Lower leg skin (tissue), 3 donors: ENCODE measurements at regions not wholly inside any gene's neighbourhood (a gene's known extent, or its start where the extent isn't known, plus 50 kb on each side); places are given as distances from the start of the nearest gene placed in this dataset.

Source experiments
- POLR2A ChIP-seq, 2 donors: fragments of 450-650 bp; IDR thresholded peaks; one replicate each; pipeline ENCODE4 v1.6.1; 2016 to 2017; ENCODE audit warnings: antibody characterized with exemption in 2 of 2, mild to moderate bottlenecking in 1 of 2, moderate library complexity in 1 of 2
- TF ChIP-seq, protein P1 (sequence below), 3 donors: fragments of 450-650 bp; IDR thresholded peaks; one replicate each; pipeline ENCODE4 v1.5.1; 2016; ENCODE audit warnings: antibody characterized with exemption in 3 of 3, mild to moderate bottlenecking in 3 of 3, moderate library complexity in 2 of 3

DNA sequence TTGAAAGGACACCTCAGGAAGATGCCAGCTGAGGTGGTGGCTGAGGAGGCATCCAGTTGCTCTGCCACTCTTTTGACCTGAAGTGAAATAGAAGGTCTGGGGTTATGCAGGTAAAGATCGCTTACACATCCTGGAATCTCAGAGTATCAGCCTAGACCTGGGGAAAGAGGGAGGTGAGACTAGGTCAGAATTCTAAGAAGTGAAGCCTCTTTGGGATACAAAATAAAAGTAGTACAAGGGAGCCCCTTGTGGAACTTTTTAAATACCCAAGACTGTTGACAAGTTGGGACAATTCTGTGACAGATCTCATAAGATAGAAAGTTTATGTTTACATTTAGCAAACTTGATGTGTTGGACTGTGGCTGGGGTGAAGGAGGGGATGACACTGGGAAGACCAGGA lies 263.1 kb downstream of the SPRY1 start:
- TF ChIP-seq, protein P1, sequence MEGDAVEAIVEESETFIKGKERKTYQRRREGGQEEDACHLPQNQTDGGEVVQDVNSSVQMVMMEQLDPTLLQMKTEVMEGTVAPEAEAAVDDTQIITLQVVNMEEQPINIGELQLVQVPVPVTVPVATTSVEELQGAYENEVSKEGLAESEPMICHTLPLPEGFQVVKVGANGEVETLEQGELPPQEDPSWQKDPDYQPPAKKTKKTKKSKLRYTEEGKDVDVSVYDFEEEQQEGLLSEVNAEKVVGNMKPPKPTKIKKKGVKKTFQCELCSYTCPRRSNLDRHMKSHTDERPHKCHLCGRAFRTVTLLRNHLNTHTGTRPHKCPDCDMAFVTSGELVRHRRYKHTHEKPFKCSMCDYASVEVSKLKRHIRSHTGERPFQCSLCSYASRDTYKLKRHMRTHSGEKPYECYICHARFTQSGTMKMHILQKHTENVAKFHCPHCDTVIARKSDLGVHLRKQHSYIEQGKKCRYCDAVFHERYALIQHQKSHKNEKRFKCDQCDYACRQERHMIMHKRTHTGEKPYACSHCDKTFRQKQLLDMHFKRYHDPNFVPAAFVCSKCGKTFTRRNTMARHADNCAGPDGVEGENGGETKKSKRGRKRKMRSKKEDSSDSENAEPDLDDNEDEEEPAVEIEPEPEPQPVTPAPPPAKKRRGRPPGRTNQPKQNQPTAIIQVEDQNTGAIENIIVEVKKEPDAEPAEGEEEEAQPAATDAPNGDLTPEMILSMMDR (IDR thresholded peaks at IDR 0.05), result no peak
- TF ChIP-seq POLR2A (IDR thresholded peaks at IDR 0.05), result no peak
